WI38 (cell line): ENCODE measurements at regions not wholly inside any gene's neighbourhood (a gene's known extent, or its start where the extent isn't known, plus 50 kb on each side); places are given as distances from the start of the nearest gene placed in this dataset.

Experiments used
- H3K4me3 ChIP-seq: 2 replicates; pipeline ENCODE4 v1.5.1; 2011; ENCODE audit warnings: low read depth, mild to moderate bottlenecking, control low read depth, low read length
- CTCF ChIP-seq: IDR thresholded peaks from 2 replicates; pipeline ENCODE4 v1.5.1; 2012; ENCODE audit warnings: low read depth, mild to moderate bottlenecking, control low read depth, low read length

DNA sequence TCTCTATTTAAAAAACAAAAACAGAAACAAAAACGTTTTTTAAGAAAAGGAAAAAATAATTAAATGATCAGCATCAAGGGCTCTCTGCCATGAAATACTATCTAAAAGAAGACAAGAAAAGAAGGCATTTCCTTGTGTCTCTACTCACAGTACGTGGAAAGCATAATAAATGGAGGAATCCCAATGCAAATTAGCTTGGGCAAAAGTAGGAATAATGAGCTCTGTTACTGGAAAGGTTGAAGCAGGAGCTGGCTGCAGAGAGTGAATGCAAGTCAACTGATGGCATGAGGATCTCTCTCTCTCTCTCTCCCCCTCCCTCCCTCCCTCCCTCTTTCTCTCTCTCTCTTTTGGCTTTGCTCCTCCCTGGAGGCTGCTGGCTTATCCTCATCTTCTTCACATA, 85.9 kb downstream of the TBX3 start:
- no peak for TF ChIP-seq CTCF
- no peak overlapping the region for H3K4me3 ChIP-seq

DNA sequence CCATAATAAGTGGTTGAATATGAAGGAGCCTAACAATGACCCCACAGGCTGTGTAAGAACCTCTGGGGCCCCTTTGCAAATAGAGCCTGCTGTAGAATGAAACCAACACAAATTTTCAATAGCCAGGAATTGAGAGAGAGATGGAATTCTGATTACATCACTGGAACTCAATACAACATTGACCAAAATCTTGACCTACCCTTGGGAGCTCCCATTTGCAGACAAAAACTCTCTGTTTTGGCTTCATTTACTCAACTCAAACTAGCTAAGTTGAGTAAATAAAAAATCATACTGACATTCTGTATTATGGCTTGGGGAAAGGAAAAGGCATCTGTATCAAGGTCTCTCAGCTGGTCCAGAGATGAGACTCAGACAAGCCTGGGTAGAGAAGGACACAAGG, 91.0 kb downstream of the TBX3 start:
- no peak overlapping the region for H3K4me3 ChIP-seq
- no peak for TF ChIP-seq CTCF

GRCh38 chr12:114588061-114588460, 95.9 kb downstream of the TBX3 start:
- no peak overlapping the region for H3K4me3 ChIP-seq
- no peak for TF ChIP-seq CTCF

DNA sequence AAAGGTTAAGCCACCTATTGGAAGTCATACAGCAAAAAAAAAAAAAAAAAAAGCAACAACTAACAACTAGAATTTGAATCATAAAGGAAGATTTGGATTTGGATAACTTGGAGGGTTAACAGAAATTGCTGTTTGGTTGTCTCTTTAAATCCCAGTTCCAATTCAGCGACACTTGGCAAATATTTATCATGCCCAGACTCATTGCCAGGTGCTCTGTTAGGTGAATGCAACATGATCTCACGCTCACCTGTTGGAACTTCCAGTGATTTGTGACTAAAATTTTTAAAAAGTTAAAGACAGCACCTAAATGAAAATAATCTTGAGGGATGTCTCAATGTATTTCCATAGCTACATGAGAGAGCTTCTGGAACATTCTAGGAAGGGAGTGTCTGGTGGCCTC, 103.7 kb downstream of the TBX3 start:
- no peak for TF ChIP-seq CTCF

GRCh38 chr12:114579389-114579788, 104.6 kb downstream of the TBX3 start:
- no peak overlapping the region for H3K4me3 ChIP-seq
- no peak for TF ChIP-seq CTCF

More for the DNA sequence above, 103.7 kb downstream of the TBX3 start:
- no peak overlapping the region for H3K4me3 ChIP-seq

DNA sequence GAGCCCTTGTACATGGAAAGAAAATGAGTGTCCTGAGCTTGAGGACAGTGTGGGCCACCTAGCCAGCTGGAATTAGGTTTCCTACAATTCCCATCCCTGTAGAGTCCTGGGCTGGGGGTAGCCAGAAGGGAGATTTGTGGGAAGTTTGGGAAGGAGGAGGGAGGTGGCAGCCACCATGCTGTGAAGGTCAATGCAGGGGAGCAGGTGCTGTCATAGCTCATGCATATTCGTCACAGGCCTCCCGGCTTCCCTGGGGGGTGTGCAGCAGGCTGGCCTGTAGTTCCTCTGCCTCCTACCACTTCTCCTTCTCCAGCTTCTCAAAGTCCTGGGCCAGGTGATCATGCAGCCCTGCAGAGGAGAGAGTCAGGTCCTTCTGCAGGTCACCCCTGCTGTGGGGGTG, 121.3 kb downstream of the TBX3 start:
- TF ChIP-seq CTCF: no peak
- H3K4me3 ChIP-seq: no peak overlapping the region

- TF ChIP-seq CTCF: no peak
Observed at GRCh38 chr12:114555451-114555850, 128.5 kb downstream of the TBX3 start.

More at GRCh38 chr12:114555451-114555850, 128.5 kb downstream of the TBX3 start:
- no peak overlapping the region for H3K4me3 ChIP-seq
